Adipocyte (in vitro differentiated cells): ENCODE measurements at regions not wholly inside any gene's neighbourhood (a gene's known extent, or its start where the extent isn't known, plus 50 kb on each side); places are given as distances from the start of the nearest gene placed in this dataset.

Experiments used
- DNase-seq: peaks from one replicate; pipeline ENCODE4 v3.0.0-alpha.2; 2015; ENCODE audit warnings: low read depth
- H3K27me3 ChIP-seq: replicated peaks from 2 replicates; pipeline ENCODE4 v1.7.0; 2013; ENCODE audit warnings: mild to moderate bottlenecking, low read length, moderate library complexity; ENCODE audit not compliant: control insufficient read depth, insufficient read depth
- H3K36me3 ChIP-seq: 2 replicates; pipeline ENCODE4 v1.7.0; 2013; ENCODE audit warnings: low read length, mild to moderate bottlenecking, moderate library complexity; ENCODE audit not compliant: control insufficient read depth, insufficient read depth, severe bottlenecking
- H3K4me1 ChIP-seq: 2 replicates; pipeline ENCODE4 v1.7.0; 2013; ENCODE audit warnings: mild to moderate bottlenecking, low read length, moderate library complexity; ENCODE audit not compliant: control insufficient read depth, insufficient read depth
- H3K4me3 ChIP-seq: 2 replicates; pipeline ENCODE4 v1.7.0; 2013; ENCODE audit warnings: mild to moderate bottlenecking, low read length, moderate library complexity
- H3K9ac ChIP-seq: 2 replicates; pipeline ENCODE4 v1.7.0; 2013; ENCODE audit warnings: mild to moderate bottlenecking, low read length, moderate library complexity
- H3K9me3 ChIP-seq: 2 replicates; pipeline ENCODE4 v1.7.0; 2013; ENCODE audit warnings: mild to moderate bottlenecking, low read length, moderate library complexity; ENCODE audit not compliant: control insufficient read depth

DNA sequence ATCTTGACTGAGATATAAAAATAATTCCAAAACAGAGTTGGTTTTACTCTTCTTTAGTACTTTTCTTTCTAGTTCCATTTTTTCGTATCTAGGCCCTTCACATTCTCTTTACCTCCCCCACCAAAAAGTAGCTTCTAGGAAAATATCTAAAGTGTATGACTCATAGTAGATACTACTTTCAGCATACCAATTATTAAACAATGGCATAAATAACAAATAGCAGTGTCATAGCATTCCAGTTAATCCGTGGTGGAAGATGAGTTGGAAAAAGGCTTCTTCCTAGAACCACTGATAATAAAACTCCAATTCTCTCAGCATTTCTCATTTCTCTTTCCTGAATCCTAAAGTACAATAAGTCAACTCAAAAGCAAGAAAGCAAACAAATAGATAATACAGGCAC is 859.0 kb upstream of the B3GALT2 start:
- no peak for DNase-seq
- H3K4me3 ChIP-seq = no peak overlapping the region
- H3K4me1 ChIP-seq = no peaks in the 10 kb centered on the region
- H3K9ac ChIP-seq = no peak overlapping the region
- H3K27me3 ChIP-seq = no peaks in the 10 kb centered on the region
- no peaks in the 10 kb centered on the region for H3K36me3 ChIP-seq
- peaks cover 2% of the 10 kb centered on the region for H3K9me3 ChIP-seq

DNA sequence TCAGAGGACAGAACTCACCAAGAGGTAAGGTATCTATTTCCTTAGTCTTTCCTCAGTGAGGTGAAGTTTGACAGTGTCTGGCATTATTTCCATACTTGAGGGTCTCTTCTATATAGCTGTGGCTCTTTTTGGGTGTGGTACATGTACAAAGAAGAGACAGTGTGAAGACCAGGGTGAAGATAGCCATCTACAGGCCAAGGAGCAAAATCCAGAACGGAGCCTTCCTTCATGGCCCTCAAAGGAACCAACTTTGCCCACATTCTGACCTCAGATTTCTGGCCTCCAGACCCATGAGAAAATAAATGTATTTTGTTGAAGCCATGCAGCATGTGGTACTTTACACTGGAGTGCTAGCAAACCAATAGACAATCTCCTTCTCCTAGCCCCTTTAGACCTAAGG is 858.5 kb upstream of the B3GALT2 start:
- Histone ChIP-seq H3K9me3 (peaks cover 2% of the 10 kb centered on the region), H3K9ac (no peak overlapping the region), H3K36me3 (no peaks in the 10 kb centered on the region), H3K4me3 (no peak overlapping the region), H3K27me3 (no peaks in the 10 kb centered on the region), H3K4me1 (no peaks in the 10 kb centered on the region)
- no peak for DNase-seq

DNA sequence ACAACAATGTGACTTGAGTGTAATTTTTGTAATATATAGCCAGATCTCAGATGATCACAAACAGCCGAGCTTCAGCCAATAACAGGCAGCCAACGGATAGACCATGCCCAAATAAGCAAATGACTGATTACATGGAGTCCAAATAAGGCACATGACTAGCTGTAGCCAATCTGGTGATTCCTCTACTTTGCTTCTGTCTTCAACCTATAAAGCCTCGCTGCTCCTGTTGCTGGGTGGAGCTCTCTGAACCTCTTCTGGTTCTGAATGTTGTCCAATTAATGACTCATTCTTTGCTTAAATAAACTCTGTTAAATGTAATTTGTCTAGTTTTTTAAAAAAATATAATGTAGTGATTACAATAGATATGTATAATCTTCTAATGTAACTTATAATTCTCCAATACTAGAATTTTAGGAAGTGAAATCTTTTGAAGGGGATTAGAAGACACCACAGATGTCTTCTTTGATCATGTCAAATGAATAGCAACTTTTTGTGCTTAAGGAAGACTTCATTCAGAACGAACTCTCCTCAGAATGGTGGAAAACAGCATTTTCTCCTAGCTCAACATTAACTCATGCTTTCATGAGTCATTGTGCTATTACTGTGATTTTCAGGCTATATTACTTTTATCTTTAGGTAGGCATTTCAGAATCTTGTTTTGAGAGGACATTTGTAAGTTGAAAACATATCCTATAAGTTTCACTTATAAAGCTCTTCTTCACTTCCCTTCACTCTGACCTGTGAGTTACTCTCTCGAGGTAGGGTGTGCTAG is 857.8 kb upstream of the B3GALT2 start:
- H3K9me3 ChIP-seq = peaks cover 2% of the 10 kb centered on the region
- no peak overlapping the region for H3K9ac ChIP-seq
- no peaks in the 10 kb centered on the region for H3K36me3 ChIP-seq
- H3K4me3 ChIP-seq = no peak overlapping the region
- H3K4me1 ChIP-seq = no peaks in the 10 kb centered on the region
- H3K27me3 ChIP-seq = no peaks in the 10 kb centered on the region
- DNase-seq = peak; percentile 10

DNA sequence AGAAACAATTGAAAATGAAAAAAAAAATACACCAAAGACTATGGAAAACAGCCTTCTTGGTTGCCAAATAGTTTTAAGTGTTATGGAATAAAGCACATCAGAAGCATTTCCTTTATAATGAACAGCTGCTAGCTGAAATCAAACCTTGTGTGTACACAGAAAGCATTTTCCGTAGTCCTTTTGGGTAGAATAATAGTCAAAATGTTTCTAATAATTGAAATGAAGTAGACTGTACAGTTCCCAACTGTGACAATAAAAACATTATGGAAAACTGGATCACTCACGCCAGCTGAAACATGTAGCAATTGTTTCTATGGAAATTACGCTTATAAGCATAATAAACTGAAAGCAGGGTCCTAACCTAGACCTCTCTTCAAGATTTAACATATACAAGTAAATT is 856.3 kb upstream of the B3GALT2 start:
- Histone ChIP-seq H3K27me3 (no peaks in the 10 kb centered on the region), H3K4me1 (no peaks in the 10 kb centered on the region), H3K9me3 (peaks cover 2% of the 10 kb centered on the region), H3K36me3 (no peaks in the 10 kb centered on the region), H3K9ac (no peak overlapping the region), H3K4me3 (no peak overlapping the region)
- no peak for DNase-seq

DNA sequence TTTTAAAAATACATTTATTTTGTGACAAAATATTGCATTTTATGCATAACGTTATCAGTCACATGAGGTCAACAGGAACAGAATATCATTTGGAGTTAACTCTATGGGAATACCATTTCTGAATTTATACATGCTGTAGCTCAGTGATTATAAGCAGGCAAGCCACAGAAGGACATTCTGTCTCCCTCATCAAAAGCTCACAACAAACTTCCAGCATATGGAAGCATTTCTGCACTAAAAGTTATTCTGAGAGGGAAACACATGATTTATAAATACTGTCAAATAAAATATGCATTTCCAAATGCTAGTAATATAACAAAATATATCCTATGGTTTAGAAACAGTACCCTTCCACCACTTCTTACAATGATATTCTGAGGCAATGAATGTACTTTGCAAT is 854.1 kb upstream of the B3GALT2 start:
- Histone ChIP-seq H3K4me1 (no peaks in the 10 kb centered on the region), H3K36me3 (no peaks in the 10 kb centered on the region), H3K9me3 (peaks cover 2% of the 10 kb centered on the region), H3K4me3 (no peak overlapping the region), H3K9ac (no peak overlapping the region), H3K27me3 (no peaks in the 10 kb centered on the region)
- no peak for DNase-seq

DNA sequence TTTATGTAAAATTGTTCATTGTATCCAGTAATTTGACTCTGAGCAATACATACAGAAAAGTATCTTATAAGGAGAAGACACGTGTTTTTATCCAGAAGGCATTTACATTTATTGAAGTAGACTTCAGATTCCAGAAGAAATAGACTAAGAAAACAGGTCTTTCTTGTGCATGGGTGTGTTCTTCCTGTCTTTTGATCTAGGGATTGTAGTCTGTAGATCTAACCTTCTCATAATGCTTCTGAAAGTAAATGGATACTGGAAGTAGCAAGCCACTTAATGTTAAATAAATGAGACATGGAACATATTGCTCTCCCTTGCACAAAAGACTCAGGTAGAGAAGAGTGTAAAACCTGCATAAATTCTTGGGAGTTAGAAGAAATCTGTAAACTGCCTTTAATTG is 853.2 kb upstream of the B3GALT2 start:
- Histone ChIP-seq H3K9me3 (peaks cover 2% of the 10 kb centered on the region), H3K4me3 (no peak overlapping the region), H3K27me3 (no peaks in the 10 kb centered on the region), H3K9ac (no peak overlapping the region), H3K36me3 (no peaks in the 10 kb centered on the region), H3K4me1 (no peaks in the 10 kb centered on the region)
- DNase-seq = no peak

DNA sequence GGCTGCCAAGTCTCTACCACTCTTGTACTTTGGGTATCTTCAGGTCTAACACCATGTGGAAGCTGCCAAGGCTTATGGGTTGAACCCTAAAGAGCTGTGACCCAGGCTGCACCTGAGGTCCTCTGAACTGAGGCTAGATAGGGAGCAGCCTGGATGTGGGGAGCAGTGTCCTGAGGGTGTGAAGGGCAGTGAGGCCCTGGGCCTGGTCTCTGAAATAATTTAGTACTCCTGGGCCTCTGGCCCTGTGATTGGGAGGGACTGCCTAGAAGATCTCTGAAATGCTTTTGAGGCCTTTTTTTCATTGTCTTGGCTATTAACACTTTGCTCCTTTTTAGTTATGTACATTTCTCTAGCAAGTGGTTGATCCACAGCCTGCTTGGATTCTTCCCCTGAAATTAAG is 847.2 kb upstream of the B3GALT2 start:
- H3K27me3 ChIP-seq = no peaks in the 10 kb centered on the region
- H3K4me1 ChIP-seq = no peaks in the 10 kb centered on the region
- H3K36me3 ChIP-seq = no peaks in the 10 kb centered on the region
- H3K4me3 ChIP-seq = no peak overlapping the region
- H3K9ac ChIP-seq = no peak overlapping the region
- peaks cover 5% of the 10 kb centered on the region for H3K9me3 ChIP-seq
- DNase-seq = no peak

DNA sequence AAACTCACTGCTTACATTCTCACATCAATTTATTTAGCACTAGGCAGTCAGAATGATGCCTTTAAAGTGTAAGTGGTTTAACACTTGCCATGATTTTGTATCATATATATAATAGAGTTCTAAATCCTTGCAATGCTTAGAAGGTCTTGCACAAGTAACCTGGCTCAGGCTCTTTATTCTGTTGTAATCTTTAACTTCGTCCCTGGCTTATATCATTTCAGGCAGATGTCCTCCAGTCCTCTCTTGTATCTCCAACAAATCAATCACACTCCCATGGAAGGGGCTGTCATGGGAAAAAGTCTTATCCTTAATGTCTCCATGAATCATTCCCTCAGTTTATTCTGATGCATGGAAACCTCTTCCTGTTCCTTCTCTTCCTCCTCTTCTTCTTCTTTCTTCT is 841.6 kb upstream of the B3GALT2 start:
- H3K27me3 ChIP-seq = no peaks in the 10 kb centered on the region
- no peaks in the 10 kb centered on the region for H3K9me3 ChIP-seq

DNA sequence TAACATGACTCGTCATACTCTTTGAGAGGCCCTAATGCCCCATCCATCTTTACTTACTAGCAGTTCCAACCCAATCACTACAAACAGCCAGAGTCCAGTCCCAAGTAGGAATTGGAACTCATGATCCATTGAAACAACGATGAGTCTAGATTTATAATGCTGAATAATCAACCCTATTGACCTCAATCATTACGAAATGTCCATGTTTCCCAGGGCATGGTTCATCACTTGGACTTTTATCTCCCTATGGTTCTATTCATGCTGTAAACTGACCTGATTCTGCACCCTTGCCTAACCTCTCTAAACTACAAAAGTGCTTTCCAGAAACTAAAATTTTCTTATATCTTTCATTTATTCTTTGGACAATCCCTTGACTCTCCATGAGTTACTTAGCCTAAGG is 840.0 kb upstream of the B3GALT2 start:
- no peak for DNase-seq
- Histone ChIP-seq H3K4me1 (no peaks in the 10 kb centered on the region), H3K9me3 (no peaks in the 10 kb centered on the region)

More for the DNA sequence above, 841.6 kb upstream of the B3GALT2 start:
- H3K36me3 ChIP-seq = no peaks in the 10 kb centered on the region
- no peak overlapping the region for H3K4me3 ChIP-seq
- DNase-seq = peak; percentile 3
- no peak overlapping the region for H3K9ac ChIP-seq
- H3K4me1 ChIP-seq = no peaks in the 10 kb centered on the region

DNA sequence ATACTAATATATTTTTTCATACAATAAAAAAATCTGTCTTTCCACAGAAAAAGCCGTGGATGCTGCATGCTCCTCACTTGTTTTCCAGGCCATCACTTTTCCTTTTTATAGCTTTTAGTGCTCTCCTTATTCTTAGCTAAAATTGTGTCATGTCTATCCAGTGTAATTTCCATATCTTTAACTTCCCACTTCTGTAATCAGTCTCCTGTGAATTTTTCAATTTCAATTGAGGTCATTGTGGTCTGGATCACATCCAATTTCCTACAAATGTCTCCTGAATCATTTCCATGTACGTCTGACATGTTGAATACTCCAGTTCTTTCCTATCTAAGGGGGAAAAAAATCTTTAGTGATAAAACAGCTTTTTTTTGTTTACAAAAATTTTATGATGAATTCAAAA is 838.2 kb upstream of the B3GALT2 start:
- H3K4me1 ChIP-seq = no peaks in the 10 kb centered on the region
- no peaks in the 10 kb centered on the region for H3K36me3 ChIP-seq
- H3K4me3 ChIP-seq = no peak overlapping the region
- no peak overlapping the region for H3K9ac ChIP-seq
- H3K27me3 ChIP-seq = no peaks in the 10 kb centered on the region
- DNase-seq = peak; percentile 18
- no peaks in the 10 kb centered on the region for H3K9me3 ChIP-seq

More for the DNA sequence above, 840.0 kb upstream of the B3GALT2 start:
- Histone ChIP-seq H3K9ac (no peak overlapping the region), H3K27me3 (no peaks in the 10 kb centered on the region), H3K36me3 (no peaks in the 10 kb centered on the region), H3K4me3 (no peak overlapping the region)

DNA sequence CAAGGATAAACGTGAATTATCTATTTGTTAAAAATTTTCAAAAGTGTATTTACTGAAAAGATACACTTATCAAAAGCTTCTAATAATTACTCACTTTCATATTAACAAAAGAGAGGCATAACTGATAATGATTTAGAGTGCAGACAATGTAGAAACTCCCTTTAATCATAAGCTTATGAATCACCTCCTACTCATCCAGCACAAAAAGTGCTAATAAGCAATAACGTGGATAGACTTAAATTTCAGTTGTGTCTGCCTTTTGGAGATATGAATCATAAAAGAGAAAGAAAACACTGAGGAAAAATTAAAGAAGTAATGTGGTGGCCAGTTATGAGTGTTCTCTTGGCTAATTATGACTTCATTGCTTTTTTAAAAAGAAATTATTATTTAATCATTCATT is 827.6 kb upstream of the B3GALT2 start:
- Histone ChIP-seq H3K36me3 (no peaks in the 10 kb centered on the region), H3K4me3 (no peak overlapping the region), H3K4me1 (no peaks in the 10 kb centered on the region), H3K27me3 (no peaks in the 10 kb centered on the region), H3K9ac (no peak overlapping the region), H3K9me3 (no peaks in the 10 kb centered on the region)
- DNase-seq = no peak

DNA sequence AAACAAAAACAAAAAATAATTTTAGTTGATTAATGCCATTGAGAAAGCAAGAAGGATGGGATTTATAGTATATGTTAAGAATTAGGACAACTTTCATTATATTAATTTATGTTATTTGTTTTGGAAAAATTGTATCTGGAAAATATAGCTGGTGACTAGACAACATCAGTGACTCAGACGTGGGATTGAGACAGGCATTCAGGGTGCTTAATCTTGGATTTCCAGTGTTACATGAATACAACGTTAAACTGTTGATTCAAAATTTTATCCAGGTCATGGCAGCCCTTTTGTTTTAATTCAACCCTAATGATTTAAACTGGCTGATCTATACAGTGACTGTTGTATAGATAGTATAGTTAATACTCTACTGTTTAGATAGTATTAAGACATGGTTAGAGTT is 827.1 kb upstream of the B3GALT2 start:
- no peaks in the 10 kb centered on the region for H3K27me3 ChIP-seq
- no peaks in the 10 kb centered on the region for H3K36me3 ChIP-seq
- no peak overlapping the region for H3K4me3 ChIP-seq
- H3K4me1 ChIP-seq = no peaks in the 10 kb centered on the region
- no peaks in the 10 kb centered on the region for H3K9me3 ChIP-seq
- H3K9ac ChIP-seq = no peak overlapping the region
- DNase-seq = no peak
